Effector memory CD8-positive, alpha-beta T cell (primary cell): ENCODE measurements at regions not wholly inside any gene's neighbourhood (a gene's known extent, or its start where the extent isn't known, plus 50 kb on each side); places are given as distances from the start of the nearest gene placed in this dataset.

Experiments used
- ATAC-seq: fragments of 150-1000 bp; cut with Tn5 transposase; replicated peaks from 2 replicates; pipeline ENCODE4 v1.10.0; 2021; ENCODE audit warnings: mild to moderate bottlenecking, moderate library complexity
- DNase-seq, 3 experiments: peaks; one replicate each; pipeline ENCODE4 v3.0.0; 2021
- H3K27ac Mint-ChIP-seq, 2 donors: one replicate each; pipeline ENCODE4 v1.8.0; 2022; ENCODE audit warnings: mild to moderate bottlenecking in 2 of 2, mixed read lengths in 2 of 2, moderate library complexity in 2 of 2
- H3K27me3 Mint-ChIP-seq, 2 donors: one replicate each; pipeline ENCODE4 v1.8.0; 2022; ENCODE audit warnings: mixed read lengths in 2 of 2
- H3K36me3 Mint-ChIP-seq: one replicate; pipeline ENCODE4 v1.8.0; 2022; ENCODE audit warnings: mild to moderate bottlenecking, moderate library complexity, mixed read lengths; ENCODE audit not compliant: insufficient read depth
- H3K4me1 Mint-ChIP-seq, 2 donors: one replicate each; pipeline ENCODE4 v1.8.0; 2022; ENCODE audit warnings: low read depth in 2 of 2, mixed read lengths in 2 of 2
- H3K4me3 Mint-ChIP-seq, 2 donors: one replicate each; pipeline ENCODE4 v1.8.0; 2022; ENCODE audit warnings: mild to moderate bottlenecking in 2 of 2, mixed read lengths in 2 of 2, moderate library complexity in 2 of 2
- H3K9me3 Mint-ChIP-seq, 2 donors: one replicate each; pipeline ENCODE4 v1.8.0; 2022; ENCODE audit warnings: mixed read lengths in 2 of 2

DNA sequence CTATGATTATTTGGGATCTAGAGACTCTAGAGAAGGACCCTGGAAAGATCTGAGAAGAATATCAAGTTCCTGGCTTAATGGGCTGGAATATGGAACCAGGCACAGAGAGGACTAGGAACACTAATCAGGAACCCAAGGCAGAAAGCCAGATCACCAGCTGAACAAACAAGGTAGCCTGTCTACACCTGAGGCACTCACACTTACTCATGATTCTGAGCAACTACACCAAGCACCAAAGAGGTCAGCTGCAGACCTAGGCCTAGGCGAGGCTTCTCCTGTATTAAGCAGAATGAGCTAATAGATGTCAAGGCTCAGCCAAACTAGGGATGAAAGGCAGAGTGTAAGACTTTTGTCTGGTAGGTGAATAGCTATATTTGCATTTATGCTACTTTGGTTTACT lies 368.1 kb downstream of the LTN1 start:
- Mint-ChIP-seq H3K9me3 (peaks cover 0 to 2% of the 10 kb centered on the region in 2 donors), H3K36me3 (peaks cover 5% of the 10 kb centered on the region), H3K27ac (no peak overlapping the region), H3K4me1 (peaks cover 15 to 17% of the 10 kb centered on the region in 2 donors), H3K4me3 (no peak overlapping the region), H3K27me3 (no peaks in the 10 kb centered on the region)
- DNase-seq (no peak), ATAC-seq (no peak)

DNA sequence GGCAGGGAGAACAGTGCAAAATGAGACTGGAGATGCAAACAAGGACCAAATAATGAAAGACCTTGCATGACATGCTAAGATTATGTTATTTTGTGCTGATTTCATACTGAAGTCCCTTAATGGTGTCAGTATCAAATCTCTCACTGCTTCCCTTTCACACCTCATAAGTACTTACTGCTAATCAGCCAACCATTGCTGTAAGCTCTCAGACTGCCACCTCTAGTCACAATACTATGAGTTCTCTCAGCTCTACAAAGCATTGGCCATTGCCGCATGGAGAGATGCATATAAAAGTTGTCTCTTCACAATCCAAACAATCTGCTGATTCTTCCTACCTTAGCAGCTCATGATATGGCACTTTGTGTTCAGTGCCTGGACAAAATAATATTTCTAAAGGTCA lies 375.4 kb downstream of the LTN1 start:
- Mint-ChIP-seq H3K36me3 (no peaks in the 10 kb centered on the region), H3K4me1 (peaks cover 3 to 25% of the 10 kb centered on the region in 2 donors), H3K4me3 (no peak overlapping the region), H3K27ac (no peak overlapping the region), H3K9me3 (no peaks in the 10 kb centered on the region), H3K27me3 (no peaks in the 10 kb centered on the region)
- DNase-seq (no peak), ATAC-seq (no peak)

DNA sequence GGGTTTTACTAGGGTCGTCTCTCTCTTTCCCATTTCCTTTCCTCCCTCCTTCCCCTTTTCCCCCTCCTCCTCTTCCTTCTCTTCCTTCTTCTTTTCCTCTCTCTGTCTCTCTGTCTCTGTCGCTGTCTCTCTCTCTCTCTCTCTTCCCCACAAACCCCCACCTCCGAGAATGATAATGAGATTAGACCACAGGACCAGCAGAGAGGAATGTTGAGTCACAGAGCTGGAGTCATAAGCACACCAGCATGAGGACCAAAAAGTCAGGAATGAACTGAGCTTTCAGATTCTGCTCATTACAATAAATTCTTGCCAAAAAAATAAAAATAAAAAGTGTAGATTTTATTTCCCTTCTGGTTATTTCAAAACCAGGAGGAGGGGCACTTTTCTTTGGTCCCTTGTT lies 377.4 kb downstream of the LTN1 start:
- H3K4me3 Mint-ChIP-seq, result no peak overlapping the region
- peaks cover 7 to 24% of the 10 kb centered on the region in 2 donors for H3K4me1 Mint-ChIP-seq
- H3K27ac Mint-ChIP-seq, result no peak overlapping the region
- no peaks in the 10 kb centered on the region for H3K27me3 Mint-ChIP-seq
- ATAC-seq (no peak), DNase-seq (no peak)
- no peaks in the 10 kb centered on the region for H3K36me3 Mint-ChIP-seq
- H3K9me3 Mint-ChIP-seq, result no peaks in the 10 kb centered on the region

- no peaks in the 10 kb centered on the region for H3K9me3 Mint-ChIP-seq
- no peak for ATAC-seq
- no peaks in the 10 kb centered on the region for H3K36me3 Mint-ChIP-seq
- DNase-seq, result no peak
- H3K4me1 Mint-ChIP-seq, result peaks cover 7 to 26% of the 10 kb centered on the region in 2 donors
- H3K27me3 Mint-ChIP-seq, result no peaks in the 10 kb centered on the region
- H3K4me3 Mint-ChIP-seq, result no peak overlapping the region
- no peak overlapping the region for H3K27ac Mint-ChIP-seq
Measured at GRCh38 chr21:28614791-28615190, 377.9 kb downstream of the LTN1 start.

- Mint-ChIP-seq H3K27ac (no peak overlapping the region), H3K4me1 (peaks cover 21 to 22% of the 10 kb centered on the region in 2 donors), H3K9me3 (peaks cover 2 to 7% of the 10 kb centered on the region in 2 donors), H3K36me3 (no peaks in the 10 kb centered on the region), H3K27me3 (no peaks in the 10 kb centered on the region), H3K4me3 (no peak overlapping the region)
- ATAC-seq, result no peak
- no peak for DNase-seq
Measured at GRCh38 chr21:28608646-28609045, 384.0 kb downstream of the LTN1 start.

DNA sequence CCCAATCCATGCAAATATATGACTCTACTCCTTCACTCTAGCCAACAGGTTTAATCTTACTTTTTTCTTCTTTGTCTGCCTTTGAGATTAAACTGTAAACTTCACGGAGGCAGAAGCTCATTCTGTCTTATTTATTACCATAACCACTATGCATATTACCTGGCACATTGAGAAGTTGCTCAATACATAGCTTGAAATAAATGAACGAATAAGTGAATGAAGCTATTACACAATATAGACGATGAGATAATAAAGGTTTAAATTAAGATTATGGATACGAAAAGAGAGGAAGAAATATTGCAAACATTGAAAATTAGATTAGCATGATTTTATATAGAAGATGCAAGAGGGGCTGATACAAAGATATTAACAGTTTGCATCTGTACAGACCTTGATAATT lies 385.1 kb downstream of the LTN1 start:
- DNase-seq (no peak), ATAC-seq (no peak)
- Mint-ChIP-seq H3K9me3 (peaks cover 2 to 7% of the 10 kb centered on the region in 2 donors), H3K27ac (no peak overlapping the region), H3K4me1 (peaks cover 21 to 22% of the 10 kb centered on the region in 2 donors), H3K36me3 (no peaks in the 10 kb centered on the region), H3K4me3 (no peak overlapping the region), H3K27me3 (no peaks in the 10 kb centered on the region)

DNA sequence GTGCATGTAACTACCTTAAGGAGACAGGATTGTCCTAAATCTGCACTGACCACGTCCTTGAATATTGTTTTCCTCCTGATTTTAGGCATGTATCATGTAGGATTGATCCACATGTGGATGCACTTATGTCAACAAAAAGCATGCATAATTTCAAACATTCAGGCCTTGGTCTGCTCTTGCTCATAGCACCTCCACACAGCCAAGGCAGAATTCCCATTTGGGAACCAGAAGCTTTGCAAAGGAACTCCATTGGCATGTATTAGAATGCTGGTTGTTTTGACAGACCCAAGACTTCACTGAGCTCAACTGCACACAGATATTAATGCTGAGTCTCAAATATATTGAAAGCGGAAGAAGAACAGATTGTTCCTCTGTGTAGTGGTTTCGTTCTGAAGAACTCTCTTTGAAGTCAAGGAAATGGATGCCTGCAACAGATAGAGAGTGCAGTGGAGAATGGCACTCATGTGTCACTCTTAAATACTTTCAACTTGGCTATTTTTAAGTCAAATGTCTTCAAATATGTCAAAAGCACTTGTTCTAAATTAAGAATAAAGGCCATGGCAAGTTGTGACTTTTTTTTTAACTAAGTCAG lies 387.6 kb downstream of the LTN1 start:
- no peak for DNase-seq
- peak overlapping the region in 1 of 2 donors; percentile 32 for H3K27ac Mint-ChIP-seq
- H3K27me3 Mint-ChIP-seq, result no peaks in the 10 kb centered on the region
- peaks cover 9 to 21% of the 10 kb centered on the region in 2 donors for H3K9me3 Mint-ChIP-seq
- ATAC-seq, result peak; percentile 91
- H3K4me3 Mint-ChIP-seq, result peak overlapping the region in 1 of 2 donors; percentile 56
- H3K36me3 Mint-ChIP-seq, result no peaks in the 10 kb centered on the region
- peaks cover 14% of the 10 kb centered on the region in 2 donors for H3K4me1 Mint-ChIP-seq

- ATAC-seq (no peak), DNase-seq (no peak)
- Mint-ChIP-seq H3K27me3 (no peaks in the 10 kb centered on the region), H3K9me3 (peaks cover 7 to 14% of the 10 kb centered on the region in 2 donors), H3K36me3 (no peaks in the 10 kb centered on the region), H3K4me1 (peaks cover 5 to 8% of the 10 kb centered on the region in 2 donors), H3K4me3 (no peak overlapping the region), H3K27ac (no peak overlapping the region)
Measured at GRCh38 chr21:28602546-28602945, 390.1 kb downstream of the LTN1 start.

GRCh38 chr21:28598214-28598613 lies 394.5 kb downstream of the LTN1 start:
- no peak for DNase-seq
- no peak for ATAC-seq
- Mint-ChIP-seq H3K4me1 (peaks cover 0 to 2% of the 10 kb centered on the region in 2 donors), H3K4me3 (no peak overlapping the region), H3K27me3 (no peaks in the 10 kb centered on the region), H3K9me3 (peaks cover 7 to 14% of the 10 kb centered on the region in 2 donors), H3K36me3 (no peaks in the 10 kb centered on the region), H3K27ac (no peak overlapping the region)

DNA sequence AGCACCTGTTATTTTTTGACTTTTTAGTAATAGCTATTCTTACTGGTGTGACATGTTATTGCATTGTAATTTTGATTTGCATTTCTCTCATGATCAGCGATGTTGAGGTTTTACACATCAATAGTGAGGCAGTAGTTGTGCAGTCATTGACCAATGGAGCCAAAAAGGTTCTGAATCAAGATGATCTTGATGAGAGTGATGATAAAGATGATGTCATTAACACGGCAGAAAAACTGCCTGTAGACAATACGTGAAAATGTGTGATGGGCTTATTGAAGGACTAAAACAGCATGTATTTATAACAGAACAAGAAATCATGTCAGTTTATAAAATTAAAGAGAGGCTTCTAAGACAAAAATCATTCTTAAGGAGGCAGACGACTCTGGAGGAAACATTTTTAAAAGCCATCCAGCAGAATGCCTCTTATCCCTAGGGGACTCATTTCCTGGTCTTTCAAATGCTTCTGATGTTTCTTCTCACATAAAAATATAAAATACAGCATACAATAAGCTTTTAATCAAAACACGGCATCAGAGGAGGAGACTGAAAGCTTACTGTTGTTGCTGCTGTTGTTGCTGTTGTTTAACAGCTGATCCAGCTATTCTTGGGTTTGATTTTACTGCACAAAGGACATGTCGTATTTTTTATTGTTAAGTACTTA lies 400.3 kb downstream of the LTN1 start:
- DNase-seq, result no peak
- Mint-ChIP-seq H3K27me3 (no peaks in the 10 kb centered on the region), H3K4me1 (peaks cover 2 to 4% of the 10 kb centered on the region in 2 donors), H3K36me3 (no peaks in the 10 kb centered on the region), H3K9me3 (no peaks in the 10 kb centered on the region), H3K27ac (no peak overlapping the region), H3K4me3 (no peak overlapping the region)
- ATAC-seq, result no peak

DNA sequence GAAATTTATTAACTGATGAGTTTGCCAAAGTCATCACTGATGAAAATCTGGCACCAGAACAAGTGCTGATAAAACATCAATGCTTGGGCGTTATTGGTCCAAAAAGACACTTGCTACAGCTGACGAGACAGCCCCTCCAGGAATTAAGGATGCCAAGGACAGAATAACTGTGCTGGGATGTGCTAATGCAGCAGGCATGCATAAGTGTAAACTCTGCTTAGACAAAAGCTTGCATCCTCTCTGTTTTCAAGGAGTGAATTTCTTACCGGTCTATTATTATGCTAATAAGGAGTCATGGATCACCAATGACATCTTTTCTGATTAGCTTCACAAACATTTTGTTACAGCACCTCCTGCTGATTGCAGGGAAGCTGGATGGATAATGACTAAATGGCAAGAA lies 402.0 kb downstream of the LTN1 start:
- no peaks in the 10 kb centered on the region for H3K9me3 Mint-ChIP-seq
- H3K36me3 Mint-ChIP-seq, result no peaks in the 10 kb centered on the region
- H3K4me3 Mint-ChIP-seq, result no peak overlapping the region
- DNase-seq, result no peak
- no peak for ATAC-seq
- H3K4me1 Mint-ChIP-seq, result peaks cover 2 to 4% of the 10 kb centered on the region in 2 donors
- H3K27me3 Mint-ChIP-seq, result no peaks in the 10 kb centered on the region
- no peak overlapping the region for H3K27ac Mint-ChIP-seq

- H3K4me1 Mint-ChIP-seq, result peaks cover 0 to 4% of the 10 kb centered on the region in 2 donors
- H3K4me3 Mint-ChIP-seq, result no peak overlapping the region
- no peak for DNase-seq
- no peaks in the 10 kb centered on the region for H3K9me3 Mint-ChIP-seq
- H3K27me3 Mint-ChIP-seq, result no peaks in the 10 kb centered on the region
- no peaks in the 10 kb centered on the region for H3K36me3 Mint-ChIP-seq
- ATAC-seq, result no peak
- no peak overlapping the region for H3K27ac Mint-ChIP-seq
Measured at GRCh38 chr21:28590026-28590425, 402.7 kb downstream of the LTN1 start.

DNA sequence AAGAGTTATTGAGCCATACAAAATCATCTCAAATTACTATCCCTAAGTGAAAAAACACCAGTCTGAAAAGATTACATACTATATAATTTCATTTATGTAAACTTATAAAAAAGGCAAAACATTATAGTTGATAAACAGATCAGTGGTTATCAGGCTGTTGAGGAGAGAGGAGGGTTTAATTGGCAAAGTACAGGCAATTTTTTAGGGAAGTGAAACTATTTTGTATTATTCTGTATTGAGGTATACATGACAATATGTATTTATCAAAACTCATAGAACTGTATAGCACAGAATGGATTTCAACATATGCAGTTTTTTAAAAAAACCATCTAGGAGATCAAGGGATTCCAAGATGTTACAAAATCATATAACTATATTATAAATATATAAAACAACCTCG lies 403.7 kb downstream of the LTN1 start:
- no peak for DNase-seq
- Mint-ChIP-seq H3K4me1 (peaks cover 2 to 4% of the 10 kb centered on the region in 2 donors), H3K27ac (no peak overlapping the region), H3K27me3 (no peaks in the 10 kb centered on the region), H3K9me3 (no peaks in the 10 kb centered on the region), H3K4me3 (no peak overlapping the region), H3K36me3 (no peaks in the 10 kb centered on the region)
- ATAC-seq, result no peak

DNA sequence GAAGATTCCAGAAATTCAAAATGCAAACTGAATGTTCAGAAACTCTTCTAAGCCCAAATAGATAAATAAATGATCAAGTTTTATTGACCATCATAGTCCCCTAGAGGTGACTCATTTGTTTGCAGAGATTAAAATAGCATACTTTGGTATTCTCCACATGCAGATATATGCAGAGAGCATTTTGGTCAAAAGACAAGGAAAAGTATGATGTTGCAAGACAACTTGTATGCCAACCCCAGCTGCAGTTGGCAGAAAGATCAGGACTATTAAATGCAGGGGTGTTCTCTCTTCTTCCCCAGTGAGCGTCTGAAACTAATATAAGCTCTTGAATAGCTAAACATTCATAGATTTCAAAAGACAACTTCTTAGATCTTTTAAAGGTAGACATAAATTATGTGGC lies 404.9 kb downstream of the LTN1 start:
- DNase-seq (no peak), ATAC-seq (no peak)
- Mint-ChIP-seq H3K4me1 (peaks cover 2 to 4% of the 10 kb centered on the region in 2 donors), H3K27me3 (no peaks in the 10 kb centered on the region), H3K9me3 (no peaks in the 10 kb centered on the region), H3K36me3 (no peaks in the 10 kb centered on the region), H3K4me3 (no peak overlapping the region), H3K27ac (no peak overlapping the region)
